Retinal pigment epithelial cell (primary cell): ENCODE measurements at regions not wholly inside any gene's neighbourhood (a gene's known extent, or its start where the extent isn't known, plus 50 kb on each side); places are given as distances from the start of the nearest gene placed in this dataset.

ENCODE experiments used
- DNase-seq: peaks from one replicate; pipeline ENCODE4 v3.0.0-alpha.2; 2010; ENCODE audit warnings: low read depth
- H3K4me3 ChIP-seq: 2 replicates; pipeline ENCODE4 v1.5.1; 2011; ENCODE audit warnings: mild to moderate bottlenecking, low read length, control low read depth, moderate library complexity
- TF ChIP-seq, protein P1 (sequence below): conservative IDR thresholded peaks from 2 replicates; pipeline ENCODE4 v1.5.1; 2011; ENCODE audit warnings: low read depth, low read length, control low read depth, inconsistent platforms

DNA sequence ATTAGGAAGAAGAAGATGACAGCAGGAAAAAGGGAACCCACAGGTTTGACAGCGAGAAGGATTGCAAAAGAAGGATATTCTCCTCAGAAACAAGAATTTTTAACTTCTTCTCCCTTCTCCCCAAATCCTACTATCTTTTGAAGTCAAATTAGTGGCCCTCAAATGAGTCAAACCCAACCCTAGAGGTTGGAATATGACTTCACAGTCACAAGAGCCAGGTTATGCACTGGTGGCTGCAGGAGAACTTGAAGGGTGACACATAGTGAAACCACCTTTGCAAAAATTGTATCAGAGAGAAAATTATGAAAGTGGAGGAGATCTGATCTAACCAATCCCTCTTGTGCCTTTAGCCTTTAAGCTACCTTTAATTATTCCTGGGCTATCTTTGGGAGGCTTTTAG lies 386.2 kb upstream of the CCDC196 start:
- TF ChIP-seq, protein P1, sequence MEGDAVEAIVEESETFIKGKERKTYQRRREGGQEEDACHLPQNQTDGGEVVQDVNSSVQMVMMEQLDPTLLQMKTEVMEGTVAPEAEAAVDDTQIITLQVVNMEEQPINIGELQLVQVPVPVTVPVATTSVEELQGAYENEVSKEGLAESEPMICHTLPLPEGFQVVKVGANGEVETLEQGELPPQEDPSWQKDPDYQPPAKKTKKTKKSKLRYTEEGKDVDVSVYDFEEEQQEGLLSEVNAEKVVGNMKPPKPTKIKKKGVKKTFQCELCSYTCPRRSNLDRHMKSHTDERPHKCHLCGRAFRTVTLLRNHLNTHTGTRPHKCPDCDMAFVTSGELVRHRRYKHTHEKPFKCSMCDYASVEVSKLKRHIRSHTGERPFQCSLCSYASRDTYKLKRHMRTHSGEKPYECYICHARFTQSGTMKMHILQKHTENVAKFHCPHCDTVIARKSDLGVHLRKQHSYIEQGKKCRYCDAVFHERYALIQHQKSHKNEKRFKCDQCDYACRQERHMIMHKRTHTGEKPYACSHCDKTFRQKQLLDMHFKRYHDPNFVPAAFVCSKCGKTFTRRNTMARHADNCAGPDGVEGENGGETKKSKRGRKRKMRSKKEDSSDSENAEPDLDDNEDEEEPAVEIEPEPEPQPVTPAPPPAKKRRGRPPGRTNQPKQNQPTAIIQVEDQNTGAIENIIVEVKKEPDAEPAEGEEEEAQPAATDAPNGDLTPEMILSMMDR, result no peak
- no peak overlapping the region for H3K4me3 ChIP-seq
- DNase-seq, result no peak

DNA sequence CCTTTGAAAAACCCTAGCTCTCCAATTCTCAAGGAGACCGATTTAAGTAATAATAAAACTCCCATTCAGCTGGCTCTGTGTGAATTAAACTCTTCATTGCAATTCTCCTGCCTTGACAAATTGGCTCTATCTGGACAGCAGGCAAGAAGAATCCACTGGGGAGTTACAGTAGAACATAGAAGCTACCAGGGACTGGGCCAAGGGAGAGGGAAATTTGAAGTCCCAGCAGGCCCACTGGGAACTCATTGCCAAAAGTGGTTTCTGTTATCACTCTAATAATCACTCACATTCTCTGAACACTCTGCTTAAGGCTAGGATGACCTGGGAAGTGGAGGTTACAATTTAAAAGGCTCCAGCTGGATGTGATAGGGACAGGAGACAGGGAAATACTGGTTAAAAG lies 384.5 kb upstream of the CCDC196 start:
- TF ChIP-seq, protein P1, result no peak
- no peak for DNase-seq
- H3K4me3 ChIP-seq, result no peak overlapping the region

DNA sequence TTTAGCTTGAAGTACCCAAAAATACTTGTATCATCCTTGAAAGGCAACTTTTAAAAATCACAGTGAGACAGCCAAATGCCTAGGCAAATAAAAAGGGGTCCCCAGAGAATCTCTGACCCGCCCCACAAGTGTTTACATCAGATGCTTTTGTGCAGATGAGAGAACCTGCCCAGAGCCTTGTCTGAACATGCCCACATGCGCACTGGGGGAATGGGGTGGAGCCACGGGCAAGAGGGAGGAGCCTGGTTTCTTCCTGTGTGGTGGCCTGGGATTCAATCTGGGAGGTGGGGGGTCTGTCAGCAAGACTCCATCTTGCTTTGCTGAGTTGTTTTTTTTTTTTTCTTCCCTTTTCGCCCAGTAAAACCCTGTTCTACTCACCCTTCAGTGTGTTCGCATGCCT lies 381.7 kb upstream of the CCDC196 start:
- TF ChIP-seq, protein P1, result no peak
- H3K4me3 ChIP-seq, result no peak overlapping the region
- DNase-seq, result no peak

DNA sequence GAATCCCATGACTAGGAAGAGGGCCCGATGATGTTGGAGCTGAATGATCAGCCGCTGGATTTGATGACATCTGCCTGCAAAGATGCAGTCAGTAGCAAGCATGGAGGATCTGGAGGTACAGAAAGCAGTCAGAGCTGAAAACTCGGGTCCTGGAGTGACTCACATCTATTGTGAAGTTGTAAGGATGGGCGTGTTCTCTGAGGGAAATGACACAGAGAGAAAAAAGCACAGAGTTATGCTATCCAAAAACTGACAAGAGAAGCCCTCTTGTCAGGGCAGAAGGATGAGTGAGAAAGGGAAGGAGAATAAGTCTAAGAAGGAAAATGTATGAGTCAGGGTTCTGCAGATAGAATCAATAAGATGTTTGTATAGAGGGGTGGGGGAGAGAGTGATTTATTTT lies 380.4 kb upstream of the CCDC196 start:
- H3K4me3 ChIP-seq, result no peak overlapping the region
- TF ChIP-seq, protein P1, result no peak
- DNase-seq, result no peak

DNA sequence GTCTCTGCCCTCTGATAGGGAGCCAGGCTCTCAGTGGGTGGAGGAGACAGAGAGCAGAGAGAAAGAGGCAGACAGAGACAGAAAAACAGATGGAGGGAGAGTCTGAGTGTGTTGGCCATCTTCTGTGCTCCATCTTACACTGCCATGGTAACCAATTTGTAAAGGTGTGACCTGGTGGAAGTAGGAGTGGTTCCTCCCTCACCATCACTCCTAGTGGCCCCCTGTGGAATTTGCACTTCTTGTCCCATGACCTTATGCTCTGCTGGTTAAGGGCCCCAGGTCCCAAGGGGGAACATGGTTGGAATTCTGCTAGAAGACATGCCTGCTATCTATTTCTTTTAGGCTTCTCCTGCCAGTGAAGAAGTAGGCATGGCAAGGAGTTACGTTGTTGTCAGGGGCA lies 376.7 kb upstream of the CCDC196 start:
- DNase-seq, result no peak
- TF ChIP-seq, protein P1, result peak; percentile 7
- H3K4me3 ChIP-seq, result no peak overlapping the region

DNA sequence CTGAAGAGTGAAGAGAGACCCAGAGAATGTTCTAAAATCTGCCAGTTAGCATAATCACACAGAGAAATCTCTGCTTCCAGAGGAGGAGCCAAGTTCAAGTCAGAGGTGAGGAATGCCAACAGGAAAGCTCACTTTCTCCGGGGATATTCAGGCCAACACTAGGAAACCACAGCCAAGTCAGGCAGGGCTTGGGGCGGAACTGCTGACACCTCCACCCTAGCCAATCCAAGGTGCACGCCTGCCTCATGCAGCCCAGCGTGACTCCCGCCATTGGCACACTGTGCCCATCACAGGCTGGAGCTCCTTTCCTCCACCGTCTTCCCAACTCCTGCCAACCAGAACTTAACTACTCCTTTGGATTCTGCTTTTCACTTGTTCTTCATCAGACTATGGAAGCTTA lies 374.3 kb upstream of the CCDC196 start:
- no peak for DNase-seq
- TF ChIP-seq, protein P1, result no peak
- H3K4me3 ChIP-seq, result no peak overlapping the region

DNA sequence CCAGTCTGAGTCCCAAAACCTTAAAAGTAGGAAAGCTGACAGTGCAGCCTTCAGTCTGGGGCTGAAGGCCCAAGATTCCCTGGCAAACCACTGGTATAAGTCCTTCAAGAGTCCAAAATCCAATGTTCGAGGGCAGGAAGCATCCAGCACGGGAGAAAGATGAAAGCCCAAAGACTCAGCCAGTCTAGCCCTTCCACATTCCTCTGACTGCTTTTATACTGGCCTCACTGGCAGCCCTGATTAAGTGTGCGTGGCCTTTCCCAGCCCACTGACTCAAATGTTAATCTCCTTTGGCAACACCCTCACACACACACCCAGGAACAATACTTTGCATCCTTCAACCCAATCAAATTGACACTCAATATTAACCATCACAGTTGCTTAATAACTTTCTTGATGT lies 372.1 kb upstream of the CCDC196 start:
- DNase-seq, result no peak
- no peak overlapping the region for H3K4me3 ChIP-seq
- TF ChIP-seq, protein P1, result no peak
